NCI-H69 (cell line): ENCODE measurements at regions not wholly inside any gene's neighbourhood (a gene's known extent, or its start where the extent isn't known, plus 50 kb on each side); places are given as distances from the start of the nearest gene placed in this dataset.

ENCODE experiments used
- DNase-seq: peaks from one replicate; lab custom pipeline; 2025; lab: John Stamatoyannopoulos, UW

DNA sequence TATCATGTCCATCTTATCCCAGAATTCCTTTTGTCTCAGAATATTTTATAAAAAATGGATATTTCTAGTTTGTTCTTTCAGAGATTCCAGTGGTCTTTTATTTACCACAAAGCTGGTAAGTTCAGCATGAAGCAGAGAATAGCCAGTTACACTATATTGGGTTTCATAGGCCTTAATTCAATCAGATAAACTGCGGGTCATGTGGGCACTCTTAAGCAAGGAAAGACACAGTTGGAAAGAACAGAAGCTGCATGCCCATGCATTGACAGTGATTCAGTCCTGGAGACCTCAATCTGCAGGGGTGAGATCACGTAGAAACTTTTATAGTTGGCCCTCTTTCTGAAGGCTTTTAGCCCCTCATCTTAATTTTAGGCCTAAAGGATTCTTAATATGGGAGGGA lies 281.3 kb upstream of the IGFBP3 start:
- no peak for DNase-seq

GRCh38 chr7:46201961-46202360 lies 280.9 kb upstream of the IGFBP3 start:
- no peak for DNase-seq

GRCh38 chr7:46198701-46199100 lies 277.6 kb upstream of the IGFBP3 start:
- no peak for DNase-seq

DNA sequence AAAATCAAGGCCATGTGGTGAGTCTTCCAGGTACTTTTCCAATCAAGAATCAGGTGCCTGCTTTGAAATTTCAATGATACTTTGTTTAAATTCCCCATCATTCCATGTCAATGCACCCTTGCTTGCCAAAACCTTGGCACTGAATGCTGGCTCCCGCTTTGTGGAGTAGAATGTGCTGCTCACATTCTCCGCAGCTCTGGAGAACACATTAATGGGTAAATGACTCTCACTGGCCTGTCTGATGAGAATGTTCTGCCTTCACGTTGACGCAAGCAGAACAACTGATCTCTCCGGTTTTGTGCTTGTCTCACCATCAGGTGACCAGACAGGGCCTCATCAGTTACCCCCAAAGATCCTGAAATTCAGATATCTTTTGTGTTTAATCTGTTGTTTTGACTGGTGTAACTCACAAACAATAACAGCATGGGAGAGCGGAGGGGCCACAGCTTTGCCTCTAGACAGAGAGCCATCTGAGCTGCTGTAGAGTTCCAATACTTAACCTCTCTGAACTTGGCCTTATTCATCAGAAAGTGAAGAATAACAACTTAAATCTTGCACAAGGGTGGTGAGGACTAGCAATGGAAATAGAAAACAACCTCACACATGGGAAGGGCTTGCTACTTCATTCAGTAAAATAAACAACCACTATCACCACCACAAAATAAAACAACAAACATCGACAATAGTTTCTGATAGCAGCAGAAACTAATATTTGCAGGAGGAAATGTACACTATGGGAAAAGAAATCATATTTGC lies 276.9 kb upstream of the IGFBP3 start:
- DNase-seq: no peak

DNA sequence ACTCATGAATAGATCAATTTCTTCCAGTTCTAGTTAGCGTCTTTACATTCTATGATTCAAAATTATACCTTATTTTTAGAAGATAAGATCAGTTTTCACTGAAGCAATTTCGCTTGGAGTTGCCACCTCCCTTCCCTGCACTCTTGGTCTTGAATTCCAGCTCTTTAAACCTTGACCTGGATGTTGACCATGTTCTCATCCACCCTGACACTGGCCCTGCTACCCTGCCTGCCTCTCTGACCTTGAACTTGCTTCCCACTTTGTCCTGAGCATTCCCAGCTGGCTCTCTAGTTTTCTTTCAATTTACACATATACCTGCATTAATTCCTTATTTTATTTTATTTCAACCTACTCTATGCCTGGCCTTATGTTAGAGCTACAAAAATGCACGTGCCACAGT lies 274.9 kb upstream of the IGFBP3 start:
- DNase-seq: no peak

DNA sequence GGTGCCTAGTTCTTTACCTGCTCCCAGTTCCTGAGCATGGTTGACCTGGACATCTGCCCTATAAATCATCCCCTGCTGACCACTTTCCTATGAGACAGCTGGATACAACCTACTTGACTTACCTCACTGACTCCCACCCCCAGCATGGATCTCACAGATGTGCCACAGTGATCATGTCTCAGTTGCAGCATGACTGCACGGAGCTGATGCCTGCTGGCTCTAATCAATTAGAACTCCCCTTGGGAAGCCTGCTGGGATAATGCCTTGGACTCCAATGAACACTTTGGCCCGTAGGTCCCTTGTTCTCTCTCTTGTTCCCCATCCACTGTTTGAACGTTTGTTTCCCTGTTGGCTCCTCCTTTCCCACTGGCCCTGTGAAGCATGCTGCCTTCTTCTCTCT lies 271.2 kb upstream of the IGFBP3 start:
- DNase-seq: no peak

GRCh38 chr7:46191776-46192175 lies 270.7 kb upstream of the IGFBP3 start:
- DNase-seq: no peak

- DNase-seq: no peak
Measured at GRCh38 chr7:46191296-46191695, 270.2 kb upstream of the IGFBP3 start.

- DNase-seq: no peak
Measured at GRCh38 chr7:46189255-46189790, 268.3 kb upstream of the IGFBP3 start.

DNA sequence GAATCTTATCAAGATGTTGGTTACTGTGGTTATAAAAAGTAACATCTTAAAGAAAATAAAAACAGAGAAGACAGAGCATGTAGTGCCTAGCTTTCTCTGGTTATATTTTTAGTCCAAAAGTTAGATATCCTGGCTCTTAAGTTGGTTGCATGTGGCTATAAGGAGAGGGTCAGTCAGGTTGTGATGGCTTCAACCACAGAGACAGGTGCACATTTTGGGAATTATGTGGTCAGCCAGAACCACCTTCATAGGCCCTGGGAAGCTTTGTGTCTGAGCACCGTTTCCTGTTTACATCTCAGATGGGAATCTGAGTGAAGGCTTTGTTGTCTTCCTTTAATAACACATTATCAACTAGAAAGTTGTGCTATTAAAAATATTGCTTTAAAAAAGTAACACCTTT lies 265.1 kb upstream of the IGFBP3 start:
- no peak for DNase-seq

- DNase-seq: no peak
Measured at GRCh38 chr7:46179061-46179610, 258.1 kb upstream of the IGFBP3 start.

DNA sequence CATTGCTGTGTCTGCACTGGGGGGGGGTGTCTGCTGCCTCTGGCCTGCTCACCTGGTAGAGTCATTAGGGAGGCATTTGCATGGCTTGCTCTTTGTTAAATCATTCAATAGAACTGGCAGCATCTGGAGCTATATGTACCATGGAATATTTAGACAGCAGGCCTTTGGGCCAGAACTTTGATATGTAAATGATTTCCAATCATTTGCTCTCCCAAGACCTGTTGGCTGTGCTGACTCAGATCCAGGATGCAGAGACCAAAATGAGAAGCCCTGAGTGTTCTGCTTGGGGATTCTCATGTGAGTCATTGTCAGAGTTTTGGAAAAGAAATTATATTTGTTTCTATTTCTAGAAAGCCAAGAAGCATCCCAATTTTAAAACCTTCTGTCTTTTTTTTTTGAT lies 257.6 kb upstream of the IGFBP3 start:
- DNase-seq: no peak

DNA sequence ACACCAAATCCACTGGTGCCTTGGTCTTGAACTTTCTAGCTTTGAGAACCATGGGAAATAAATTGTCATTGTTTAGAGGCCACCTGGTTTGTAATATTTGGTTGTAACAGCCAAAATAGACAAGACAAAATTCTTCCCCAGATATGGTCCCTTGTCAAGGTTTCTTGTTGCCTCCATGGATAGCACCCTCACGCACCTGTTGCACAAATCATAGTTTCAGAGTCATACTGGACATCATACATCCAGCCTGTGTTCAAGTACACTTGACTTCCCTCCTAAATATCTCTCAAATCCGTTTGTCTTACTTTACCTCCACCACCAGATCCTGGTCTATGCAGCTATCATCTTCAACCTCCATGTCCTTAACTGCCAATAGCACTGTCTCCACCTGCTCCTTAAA lies 256.7 kb upstream of the IGFBP3 start:
- no peak for DNase-seq

GRCh38 chr7:46175221-46175620 lies 254.1 kb upstream of the IGFBP3 start:
- DNase-seq: no peak

GRCh38 chr7:46174196-46174580 lies 253.1 kb upstream of the IGFBP3 start:
- no peak for DNase-seq

DNA sequence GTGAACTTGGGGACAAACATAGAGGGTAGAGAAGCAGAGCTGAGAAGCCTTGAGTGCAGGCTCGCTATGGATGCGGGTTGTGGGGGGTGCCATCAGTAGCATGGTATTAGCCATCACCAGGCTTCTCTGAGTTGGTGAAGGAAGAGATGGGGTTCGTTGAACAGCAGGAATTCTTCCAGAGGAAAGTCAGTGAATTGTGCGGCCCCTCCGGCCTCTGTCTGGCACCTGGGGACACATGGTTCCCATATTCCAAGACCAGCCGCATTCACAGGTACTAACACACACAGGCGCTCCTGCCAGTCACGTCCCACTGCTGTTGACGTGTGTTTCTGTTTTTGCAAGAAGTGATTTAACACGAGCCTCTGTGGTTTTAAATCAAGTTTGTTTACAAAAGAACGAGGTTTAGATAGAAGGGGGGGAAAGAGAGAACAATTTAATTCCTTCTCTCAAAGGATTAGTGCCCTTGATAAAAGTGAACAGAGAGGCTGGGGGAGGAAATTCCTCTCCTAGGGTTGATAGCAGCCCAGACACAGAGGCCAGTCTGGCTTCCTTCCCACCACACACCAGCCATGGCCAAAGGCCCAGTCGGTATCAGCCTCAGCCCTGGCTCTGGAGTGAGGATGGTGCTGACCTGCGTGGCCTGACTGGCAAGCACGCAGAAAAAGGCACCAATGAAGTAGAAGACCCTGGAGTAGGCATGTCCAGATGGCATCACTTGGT lies 252.6 kb upstream of the IGFBP3 start:
- DNase-seq: no peak

- DNase-seq: no peak
Measured at GRCh38 chr7:46170792-46171191, 249.7 kb upstream of the IGFBP3 start.

DNA sequence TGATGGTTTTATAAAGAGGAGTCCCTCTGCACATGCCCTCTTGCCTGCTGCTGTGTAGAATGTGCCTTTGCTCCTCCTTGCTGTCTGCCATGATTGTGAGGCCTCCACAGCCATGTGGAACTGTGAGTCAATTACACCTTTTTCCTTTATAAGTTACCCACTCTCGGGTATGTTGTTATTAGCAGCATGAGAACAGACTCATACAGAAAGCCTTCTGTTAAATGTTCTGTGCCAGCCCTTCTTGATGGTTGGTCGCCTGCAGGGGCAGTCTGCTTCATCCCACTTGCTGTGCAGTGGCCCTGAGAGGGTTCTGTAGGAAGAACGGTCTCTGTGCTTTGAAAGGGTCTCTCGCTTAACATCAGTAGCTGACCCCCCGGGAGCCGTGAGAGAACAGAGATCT lies 248.9 kb upstream of the IGFBP3 start:
- DNase-seq: no peak

DNA sequence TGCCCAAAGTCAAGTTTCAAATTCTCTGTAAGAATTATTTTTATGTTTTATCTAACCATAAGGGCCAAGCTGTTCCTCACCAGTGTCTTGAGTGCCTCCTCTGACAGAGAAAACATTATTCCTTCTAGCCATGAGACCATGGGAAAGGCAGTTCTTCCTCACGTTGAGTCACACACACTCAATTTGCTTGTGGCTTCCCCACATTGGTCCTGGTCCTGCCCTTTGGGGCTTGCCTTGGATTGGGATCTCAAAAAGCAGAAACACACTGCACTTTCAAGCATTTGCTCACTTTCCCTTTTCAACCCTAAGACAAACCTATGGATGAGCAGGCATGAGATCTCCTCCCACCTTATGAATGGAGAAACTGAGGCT lies 248.3 kb upstream of the IGFBP3 start:
- no peak for DNase-seq

DNA sequence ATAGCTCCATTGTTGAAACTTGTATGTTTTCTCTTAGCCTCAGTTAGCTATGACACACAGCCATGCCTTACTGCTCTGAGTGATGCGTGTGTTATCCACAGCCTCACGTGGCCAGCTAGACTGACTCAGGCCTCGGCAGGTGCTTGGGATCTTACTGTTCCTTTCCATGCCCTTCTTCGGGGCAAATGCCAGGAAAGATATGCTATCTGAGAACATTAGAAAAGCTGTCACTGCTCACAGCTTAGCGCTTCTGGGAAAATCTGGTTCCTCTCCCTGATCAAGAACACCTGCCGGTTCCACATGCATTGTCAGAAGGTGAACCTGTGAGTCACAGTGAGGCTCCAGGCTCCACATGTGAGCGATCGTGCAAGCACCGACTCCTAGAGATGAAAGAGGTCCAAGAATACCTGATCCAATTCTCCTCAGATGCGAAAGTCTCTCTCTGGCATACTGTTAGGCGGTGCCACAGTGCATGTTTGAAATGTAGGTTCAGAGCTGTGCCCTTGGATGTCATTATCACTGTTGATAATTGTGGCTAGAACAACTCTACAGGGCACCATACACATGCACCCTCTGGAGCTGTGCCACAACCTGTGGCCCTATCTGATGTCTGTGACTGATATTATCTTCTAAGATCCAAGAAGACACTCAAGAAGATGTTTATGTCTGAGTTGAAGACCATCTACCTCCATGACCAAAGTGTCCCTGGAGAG lies 247.8 kb upstream of the IGFBP3 start:
- no peak for DNase-seq

DNA sequence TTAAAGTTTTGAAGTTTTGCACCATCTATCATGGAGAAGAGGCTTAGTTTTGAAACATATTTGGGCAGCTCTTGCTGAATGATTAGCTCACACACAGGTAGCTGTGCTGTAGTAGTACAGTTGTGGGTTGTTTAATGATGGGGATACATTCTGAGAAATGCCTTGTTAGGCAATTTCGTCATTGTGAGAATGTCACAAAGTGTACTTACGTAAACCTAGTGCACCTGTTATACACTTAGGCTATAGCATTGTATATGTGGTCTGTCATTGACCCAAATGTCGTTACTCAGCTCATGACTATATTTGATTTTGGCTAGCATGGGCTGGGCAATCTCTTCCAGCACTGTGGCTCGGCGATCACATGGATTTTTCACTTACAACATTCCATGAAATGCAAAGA lies 247.2 kb upstream of the IGFBP3 start:
- DNase-seq: no peak

DNA sequence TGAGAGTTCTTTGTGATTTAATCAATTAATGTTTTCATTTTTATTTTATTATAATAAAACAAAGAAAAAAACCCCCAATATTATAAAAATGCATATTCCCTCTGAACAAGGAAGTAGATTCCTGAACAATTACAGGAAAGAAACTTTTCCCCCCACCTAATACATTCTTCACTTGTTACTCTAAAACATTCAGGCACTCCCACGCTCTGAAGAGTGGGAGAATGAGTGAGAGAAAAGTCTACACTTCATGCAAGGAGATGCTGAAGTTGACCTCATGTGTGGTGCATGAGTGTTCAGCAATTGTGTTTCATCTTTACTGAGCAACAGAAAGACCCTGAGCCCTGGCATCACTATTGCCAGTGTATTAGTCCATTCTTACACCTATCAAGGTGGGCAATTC lies 244.2 kb upstream of the IGFBP3 start:
- no peak for DNase-seq

GRCh38 chr7:46164629-46165028 lies 243.6 kb upstream of the IGFBP3 start:
- DNase-seq: no peak
